ENCODE measurements at regions not wholly inside any gene's neighbourhood (a gene's known extent, or its start where the extent isn't known, plus 50 kb on each side); places are given as distances from the start of the nearest gene placed in this dataset.

GRCh38 chr18:34942276-34942675 is 98.9 kb upstream of the MAPRE2 start:
- Mint-ChIP-seq H3K36me3 (no peaks in the 10 kb centered on the region), H3K4me3 (no peak overlapping the region), H3K4me1 (peaks cover 12% of the 10 kb centered on the region), H3K9me3 (no peaks in the 10 kb centered on the region), H3K27ac (no peak overlapping the region), H3K27me3 (ENCODE audit: low read depth) (no peaks in the 10 kb centered on the region; the same call in 1 of the 2 replicates)
- POLR2A ChIA-PET, result no interaction called here
- TF ChIP-seq NFYB (CRISPR knock-in tag; conservative IDR thresholded peaks at IDR 0.05; ENCODE audit: low read depth), result no peak
- TF ChIP-seq MXD4 (CRISPR knock-in tag; IDR thresholded peaks at IDR 0.05; ENCODE audit: borderline replicate concordance), result no peak
- TF ChIP-seq TP53 (CRISPR knock-in tag; IDR thresholded peaks at IDR 0.05), result no peak
- TF ChIP-seq CTCF (IDR thresholded peaks at IDR 0.05), result no peak
- TF ChIP-seq ELF4 (CRISPR knock-in tag; IDR thresholded peaks at IDR 0.05; ENCODE audit: low read depth), result no peak
- TF ChIP-seq ZNF532 (CRISPR knock-in tag; IDR thresholded peaks at IDR 0.05; ENCODE audit: borderline replicate concordance), result no peak
- no peak for TF ChIP-seq ZBTB43 (CRISPR knock-in tag; IDR thresholded peaks at IDR 0.05)
- no peak for TF ChIP-seq ZNF512 (CRISPR knock-in tag; IDR thresholded peaks at IDR 0.05; ENCODE audit: borderline replicate concordance)
- no peak for TF ChIP-seq IRF1 (CRISPR knock-in tag; IDR thresholded peaks at IDR 0.05)
- TF ChIP-seq USF2 (CRISPR knock-in tag; IDR thresholded peaks at IDR 0.05), result no peak
- TF ChIP-seq PRRX2 (CRISPR knock-in tag; IDR thresholded peaks at IDR 0.05), result no peak
- TF ChIP-seq GABPB1 (CRISPR knock-in tag; IDR thresholded peaks at IDR 0.05), result no peak
- TF ChIP-seq KAT7 (CRISPR knock-in tag; IDR thresholded peaks at IDR 0.05; ENCODE audit: borderline replicate concordance), result no peak
- TF ChIP-seq ZNF317 (CRISPR knock-in tag; IDR thresholded peaks at IDR 0.05; ENCODE audit: borderline replicate concordance, low read depth), result no peak
- TF ChIP-seq TEAD4 (CRISPR knock-in tag; IDR thresholded peaks at IDR 0.05), result no peak
- CTCF ChIA-PET, result interaction anchor here (1.4 to 2.0 kb wide), 3 partner anchors 56 to 75 kb away, joined by 4 to 8 read pairs (median 4); no protein-coding TSS in a partner anchor
- DNase-seq (ENCODE audit: low spot score), result no peak
- no peak for ATAC-seq

All from WTC11 (cell line).